Esophagus squamous epithelium (tissue), 5 donors: ENCODE measurements at regions not wholly inside any gene's neighbourhood (a gene's known extent, or its start where the extent isn't known, plus 50 kb on each side); places are given as distances from the start of the nearest gene placed in this dataset.

ENCODE experiments used
- DNase-seq: peaks from one replicate; lab custom pipeline; 2025; lab: John Stamatoyannopoulos, UW
- H3K27ac ChIP-seq, 4 donors: fragments of 200-600 bp; sonication (generic); one replicate each; pipeline ENCODE4 v1.5.1; 2016 to 2019; ENCODE audit warnings: mild to moderate bottlenecking in 1 of 4
- H3K27me3 ChIP-seq, 4 donors: fragments of 200-600 bp; sonication (generic); 1 replicate in 3 of 4; 2 replicates in 1 of 4; pipeline versions ENCODE4 v1.5.1 to v1.6.0; 2017 to 2021; ENCODE audit warnings: antibody characterized with exemption in 1 of 4
- H3K36me3 ChIP-seq, 3 donors: fragments of 200-600 bp; sonication (generic); one replicate each; pipeline ENCODE4 v1.5.1; 2016 to 2019
- H3K4me1 ChIP-seq, 3 donors: fragments of 200-600 bp; sonication (generic); one replicate each; pipeline ENCODE4 v1.5.1; 2017 to 2019
- H3K4me3 ChIP-seq, 4 donors: fragments of 200-600 bp; sonication (generic); 1 replicate in 3 of 4; 2 replicates in 1 of 4; pipeline ENCODE4 v1.5.1; 2016 to 2019; ENCODE audit warnings: mild to moderate bottlenecking in 2 of 4, moderate library complexity in 1 of 4
- H3K9me3 ChIP-seq, 3 donors: fragments of 200-600 bp; sonication (generic); one replicate each; pipeline ENCODE4 v1.5.1; 2016 to 2019
- CTCF ChIP-seq, 6 experiments: fragments of 450-650 bp in 4 of 6; fragments of 200-600 bp in 2 of 6; sonication (generic) in 2 of 6; IDR thresholded peaks; one replicate each; pipeline ENCODE4 v1.5.1; 2016 to 2019; ENCODE audit warnings: antibody characterized with exemption in 6 of 6, mild to moderate bottlenecking in 4 of 6, moderate library complexity in 4 of 6
- POLR2A ChIP-seq, 4 donors: fragments of 450-650 bp; IDR thresholded peaks; one replicate each; pipeline ENCODE4 v1.6.1; 2017; ENCODE audit warnings: antibody characterized with exemption in 4 of 4, mild to moderate bottlenecking in 4 of 4, moderate library complexity in 3 of 4
- WGBS, 2 donors: methylation state at CpG; one replicate each; pipeline ENCODE4 v1.1.5; 2018; 5-methylcytosine and 5-hydroxymethylcytosine counted together
- intact Hi-C: fragments of 100-400 bp; cut with DNase I; formaldehyde crosslinking; loops from one replicate; pipeline ENCODE4 v1.15.0; 2022
- donor health status: DM: yes; HTN: yes; CAD: no.

DNA sequence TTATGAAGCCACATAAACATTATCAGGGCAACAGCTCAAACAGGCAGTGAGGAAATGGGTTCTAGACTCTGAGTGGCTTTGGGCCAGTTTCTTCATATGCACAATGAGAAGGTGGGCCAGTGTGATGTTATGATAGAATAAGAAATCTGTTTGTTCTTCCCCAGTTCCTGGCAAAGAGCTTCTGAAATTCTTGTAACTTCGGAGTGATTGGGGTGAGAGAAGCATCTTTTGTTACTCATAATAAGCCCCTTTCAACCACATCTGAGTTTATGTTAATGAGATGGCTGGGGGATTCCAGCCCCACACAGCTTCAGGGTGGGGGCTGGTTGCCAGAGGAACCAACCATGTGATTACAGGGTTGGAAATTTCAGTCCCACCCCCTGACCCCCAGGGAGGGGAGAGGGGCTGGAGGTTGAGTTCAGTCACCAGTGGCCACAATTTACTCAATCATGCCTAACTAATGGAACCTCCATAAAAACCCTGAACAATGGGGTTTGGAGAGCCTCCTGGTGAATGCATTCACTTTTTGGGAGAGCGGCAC lies 57.0 kb upstream of the FRMD4B start:
- no peak for DNase-seq
- H3K27ac ChIP-seq = no peak overlapping the region
- 81 to 82% methylated on average over 2 of the region's 2 CpGs for WGBS, 2 donors

GRCh38 chr3:69441732-69442131 lies 55.8 kb upstream of the FRMD4B start:
- Histone ChIP-seq H3K9me3 (no peaks in the 10 kb centered on the region), H3K4me1 (peaks cover 0 to 12% (median 0%) of the 10 kb centered on the region in 3 donors), H3K36me3 (no peaks in the 10 kb centered on the region), H3K27me3 (no peaks in the 10 kb centered on the region), H3K4me3 (no peak overlapping the region), H3K27ac (no peak overlapping the region)
- TF ChIP-seq CTCF (IDR thresholded peaks at IDR 0.05) (no peak), POLR2A (IDR thresholded peaks at IDR 0.05) (no peak)
- intact Hi-C loops = no loop called here
- no peak for DNase-seq
- WGBS, 2 donors = 62 to 75% methylated on average over 2 of the region's 2 CpGs

More for the DNA sequence above, 57.0 kb upstream of the FRMD4B start:
- no peaks in the 10 kb centered on the region for H3K9me3 ChIP-seq
- peaks cover 0 to 12% (median 0%) of the 10 kb centered on the region in 3 donors for H3K4me1 ChIP-seq
- H3K4me3 ChIP-seq = no peak overlapping the region
- intact Hi-C loops = no loop called here
- H3K27me3 ChIP-seq = no peaks in the 10 kb centered on the region
- TF ChIP-seq CTCF (IDR thresholded peaks at IDR 0.05) (no peak), POLR2A (IDR thresholded peaks at IDR 0.05) (no peak)
- H3K36me3 ChIP-seq = no peaks in the 10 kb centered on the region

DNA sequence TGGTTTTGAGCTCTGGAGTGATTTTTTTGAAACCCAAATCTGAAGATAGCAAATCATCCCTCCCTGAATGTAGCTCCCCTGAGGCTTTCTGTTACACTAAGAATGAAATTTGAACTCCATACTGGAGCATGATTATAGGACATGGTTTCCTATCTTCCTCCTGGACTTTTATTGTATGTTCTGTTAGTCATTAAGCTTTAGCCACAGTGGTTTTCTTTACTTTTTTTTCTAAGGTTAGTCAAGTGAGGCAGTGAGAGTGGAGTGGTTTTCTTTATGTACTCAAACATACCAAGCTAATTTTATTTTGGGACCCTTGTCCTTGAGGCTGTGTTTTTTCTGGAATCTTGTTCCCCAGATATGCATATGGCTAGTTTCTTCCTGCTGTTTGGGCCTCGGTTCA lies 55.2 kb upstream of the FRMD4B start:
- TF ChIP-seq CTCF (IDR thresholded peaks at IDR 0.05) (no peak), POLR2A (IDR thresholded peaks at IDR 0.05) (no peak)
- H3K27ac ChIP-seq = no peak overlapping the region
- intact Hi-C loops = no loop called here
- 89 to 90% methylated on average over 1 of the region's 1 CpG for WGBS, 2 donors
- no peaks in the 10 kb centered on the region for H3K27me3 ChIP-seq
- H3K4me3 ChIP-seq = no peak overlapping the region
- H3K9me3 ChIP-seq = no peaks in the 10 kb centered on the region
- peaks cover 0 to 12% (median 0%) of the 10 kb centered on the region in 3 donors for H3K4me1 ChIP-seq
- DNase-seq = no peak
- H3K36me3 ChIP-seq = no peaks in the 10 kb centered on the region

DNA sequence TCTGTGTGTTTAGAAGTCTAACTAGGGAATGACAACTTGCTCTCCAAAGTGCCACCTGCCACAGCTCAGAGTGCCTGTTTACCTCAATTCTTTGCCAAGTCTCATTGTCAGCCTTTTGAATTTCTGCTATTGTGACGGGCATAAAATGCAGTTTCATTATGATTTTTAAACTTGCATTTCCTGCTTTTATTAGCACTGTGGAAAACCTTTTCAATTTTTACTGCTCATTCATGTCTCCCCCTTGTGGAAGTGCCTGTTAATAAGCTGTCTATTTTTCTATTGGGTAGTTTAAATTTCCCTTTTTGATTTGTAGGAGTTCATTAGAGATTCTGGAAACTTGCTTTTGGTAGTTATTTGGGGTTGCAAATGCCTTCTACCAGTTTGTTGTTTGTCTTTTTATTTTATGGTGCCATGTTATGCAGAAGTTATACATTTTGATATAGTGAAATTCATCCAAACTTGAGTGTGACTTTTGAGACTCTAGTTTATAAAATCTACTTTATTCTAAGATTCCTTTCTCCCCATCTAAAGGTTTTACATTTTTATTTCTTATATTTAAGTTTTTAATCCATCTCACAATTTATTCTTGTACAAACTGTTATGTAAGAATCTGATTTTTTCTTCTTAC lies 53.9 kb upstream of the FRMD4B start:
- Histone ChIP-seq H3K4me3 (peak overlapping the region in 1 of 4 donors; percentile 39), H3K27ac (no peak overlapping the region), H3K4me1 (peaks cover 0 to 8% (median 0%) of the 10 kb centered on the region in 3 donors), H3K9me3 (no peaks in the 10 kb centered on the region), H3K36me3 (no peaks in the 10 kb centered on the region), H3K27me3 (no peaks in the 10 kb centered on the region)
- DNase-seq = no peak
- TF ChIP-seq POLR2A (IDR thresholded peaks at IDR 0.05) (no peak), CTCF (IDR thresholded peaks at IDR 0.05) (peak in 5 of 6 experiments; percentile 35 to 72 (median 60))
- intact Hi-C loops = no loop called here
- WGBS, 2 donors = 0 to 6% methylated on average over 1 of the region's 1 CpG

GRCh38 chr3:69438476-69438875 lies 52.6 kb upstream of the FRMD4B start:
- Histone ChIP-seq H3K4me3 (no peak overlapping the region), H3K4me1 (peaks cover 0 to 8% (median 0%) of the 10 kb centered on the region in 3 donors), H3K9me3 (no peaks in the 10 kb centered on the region), H3K36me3 (no peaks in the 10 kb centered on the region), H3K27ac (no peak overlapping the region), H3K27me3 (no peaks in the 10 kb centered on the region)
- WGBS, 2 donors = 96 to 100% methylated on average over 1 of the region's 1 CpG
- intact Hi-C loops = no loop called here
- DNase-seq = no peak
- no peak for TF ChIP-seq POLR2A (IDR thresholded peaks at IDR 0.05)
- TF ChIP-seq CTCF (IDR thresholded peaks at IDR 0.05) = no peak
